ENCODE measurements at regions not wholly inside any gene's neighbourhood (a gene's known extent, or its start where the extent isn't known, plus 50 kb on each side); places are given as distances from the start of the nearest gene placed in this dataset.

DNA sequence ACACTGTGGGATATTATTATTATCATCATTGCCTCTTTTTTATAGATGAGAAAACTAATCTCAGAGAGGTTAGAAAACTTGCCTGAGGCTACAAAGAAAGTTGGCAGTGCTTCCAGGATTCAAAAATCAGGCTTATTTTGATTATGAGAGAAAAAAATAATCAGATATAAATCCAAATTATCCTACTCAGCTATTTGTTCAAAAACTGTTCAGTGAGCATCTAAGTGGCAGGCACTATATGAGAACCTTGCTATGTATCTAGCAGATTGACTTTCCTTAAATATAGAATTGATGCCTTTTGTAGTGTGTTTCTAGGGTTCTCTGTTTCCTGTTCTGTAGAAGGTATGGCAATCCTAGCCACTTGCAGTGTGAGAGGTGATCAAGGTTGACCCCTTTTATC lies 60.0 kb upstream of the SLC35B4 start:
- no peak overlapping the region for H3K4me3 Mint-ChIP-seq
- Histone ChIP-seq H3K4me2 (no peak overlapping the region), H3K4me3 (no peak overlapping the region), H3K4me1 (no peaks in the 10 kb centered on the region), H3K9me3 (ENCODE audit: low read depth) (no peaks in the 10 kb centered on the region), H4K20me1 (ENCODE audit: low read depth) (no peaks in the 10 kb centered on the region), H3K27me3 (no peaks in the 10 kb centered on the region), H3K9ac (no peak overlapping the region), H3K36me3 (no peaks in the 10 kb centered on the region), H3K79me2 (ENCODE audit: low read depth) (no peaks in the 10 kb centered on the region), H3F3A (ENCODE audit: low read depth) (no peaks in the 10 kb centered on the region), H3K27ac (no peak overlapping the region), H2AFZ (replicated peaks) (no peak overlapping the region)
- H3K27ac Mint-ChIP-seq = no peak overlapping the region
- peaks cover 2% of the 10 kb centered on the region for H3K9me3 Mint-ChIP-seq
- peaks cover 7% of the 10 kb centered on the region for H3K4me1 Mint-ChIP-seq
- no peak for DNase-seq (ENCODE audit: low spot score)
- peaks cover 8% of the 10 kb centered on the region for H3K27me3 Mint-ChIP-seq (ENCODE audit: insufficient read depth, low read depth)
- no peak for TF ChIP-seq EZH2 (IDR thresholded peaks at IDR 0.05)
- TF ChIP-seq EZH2phosphoT487 (IDR thresholded peaks at IDR 0.05) = no peak
- TF ChIP-seq, protein P1, sequence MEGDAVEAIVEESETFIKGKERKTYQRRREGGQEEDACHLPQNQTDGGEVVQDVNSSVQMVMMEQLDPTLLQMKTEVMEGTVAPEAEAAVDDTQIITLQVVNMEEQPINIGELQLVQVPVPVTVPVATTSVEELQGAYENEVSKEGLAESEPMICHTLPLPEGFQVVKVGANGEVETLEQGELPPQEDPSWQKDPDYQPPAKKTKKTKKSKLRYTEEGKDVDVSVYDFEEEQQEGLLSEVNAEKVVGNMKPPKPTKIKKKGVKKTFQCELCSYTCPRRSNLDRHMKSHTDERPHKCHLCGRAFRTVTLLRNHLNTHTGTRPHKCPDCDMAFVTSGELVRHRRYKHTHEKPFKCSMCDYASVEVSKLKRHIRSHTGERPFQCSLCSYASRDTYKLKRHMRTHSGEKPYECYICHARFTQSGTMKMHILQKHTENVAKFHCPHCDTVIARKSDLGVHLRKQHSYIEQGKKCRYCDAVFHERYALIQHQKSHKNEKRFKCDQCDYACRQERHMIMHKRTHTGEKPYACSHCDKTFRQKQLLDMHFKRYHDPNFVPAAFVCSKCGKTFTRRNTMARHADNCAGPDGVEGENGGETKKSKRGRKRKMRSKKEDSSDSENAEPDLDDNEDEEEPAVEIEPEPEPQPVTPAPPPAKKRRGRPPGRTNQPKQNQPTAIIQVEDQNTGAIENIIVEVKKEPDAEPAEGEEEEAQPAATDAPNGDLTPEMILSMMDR (IDR thresholded peaks at IDR 0.05) = no peak
- no peaks in the 10 kb centered on the region for H3K36me3 Mint-ChIP-seq

DNA sequence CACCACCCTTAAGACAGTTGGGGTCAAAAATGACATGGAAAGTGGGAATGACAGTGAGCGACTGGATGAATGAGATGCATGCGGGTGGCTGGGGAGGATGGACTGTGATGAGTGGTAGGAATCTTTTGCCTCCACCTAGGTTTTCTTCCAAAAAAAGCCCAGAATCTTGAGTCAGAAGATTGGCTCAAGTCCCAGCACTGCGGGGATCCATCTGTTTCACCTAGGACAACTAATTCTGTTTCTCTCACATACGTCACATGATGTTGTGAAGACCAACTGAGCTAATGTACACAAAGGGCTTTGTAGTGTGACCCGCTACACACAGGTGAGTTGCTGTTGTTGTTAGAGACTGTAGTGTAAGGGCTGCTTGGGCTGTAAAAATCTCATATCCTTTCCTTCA lies 58.5 kb upstream of the SLC35B4 start:
- Histone ChIP-seq H4K20me1 (ENCODE audit: low read depth) (no peaks in the 10 kb centered on the region), H3K9ac (no peak overlapping the region), H2AFZ (replicated peaks) (no peak overlapping the region), H3K27me3 (no peaks in the 10 kb centered on the region), H3K79me2 (ENCODE audit: low read depth) (no peaks in the 10 kb centered on the region), H3K9me3 (ENCODE audit: low read depth) (no peaks in the 10 kb centered on the region), H3K4me1 (no peaks in the 10 kb centered on the region), H3K4me3 (no peak overlapping the region), H3K36me3 (no peaks in the 10 kb centered on the region), H3K27ac (no peak overlapping the region), H3F3A (ENCODE audit: low read depth) (no peaks in the 10 kb centered on the region), H3K4me2 (no peak overlapping the region)
- H3K9me3 Mint-ChIP-seq = peaks cover 2% of the 10 kb centered on the region
- no peak overlapping the region for H3K4me3 Mint-ChIP-seq
- H3K4me1 Mint-ChIP-seq = peaks cover 12% of the 10 kb centered on the region
- no peak overlapping the region for H3K27ac Mint-ChIP-seq
- DNase-seq (ENCODE audit: low spot score) = no peak
- peaks cover 6% of the 10 kb centered on the region for H3K27me3 Mint-ChIP-seq (ENCODE audit: insufficient read depth, low read depth)
- TF ChIP-seq EZH2 (IDR thresholded peaks at IDR 0.05) (no peak), EZH2phosphoT487 (IDR thresholded peaks at IDR 0.05) (no peak)
- TF ChIP-seq, protein P1 (IDR thresholded peaks at IDR 0.05) = no peak
- no peaks in the 10 kb centered on the region for H3K36me3 Mint-ChIP-seq

DNA sequence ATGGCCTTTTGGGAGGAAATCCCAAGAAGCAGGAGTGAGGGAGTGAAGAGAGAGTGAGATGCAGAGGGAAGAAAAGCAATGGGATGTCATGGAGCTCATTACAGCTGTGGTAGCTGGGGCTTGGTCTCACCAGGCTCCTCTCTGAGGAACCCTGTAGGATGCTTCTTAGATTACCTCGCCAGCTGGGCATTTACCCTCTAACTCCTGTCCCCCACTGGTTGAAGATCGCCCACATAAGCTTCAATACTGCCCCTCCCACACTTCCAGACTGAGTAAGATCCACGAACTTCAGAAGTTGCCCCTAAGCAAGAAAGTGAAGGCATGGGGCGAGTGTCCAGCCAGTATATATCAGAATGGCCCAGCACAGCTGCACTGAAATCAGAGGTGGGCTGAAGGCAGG lies 58.1 kb upstream of the SLC35B4 start:
- Histone ChIP-seq H2AFZ (replicated peaks) (no peak overlapping the region), H3K27me3 (no peaks in the 10 kb centered on the region), H4K20me1 (ENCODE audit: low read depth) (no peaks in the 10 kb centered on the region), H3F3A (ENCODE audit: low read depth) (no peaks in the 10 kb centered on the region), H3K27ac (no peak overlapping the region), H3K36me3 (no peaks in the 10 kb centered on the region), H3K9me3 (ENCODE audit: low read depth) (no peaks in the 10 kb centered on the region), H3K4me1 (no peaks in the 10 kb centered on the region), H3K79me2 (ENCODE audit: low read depth) (no peaks in the 10 kb centered on the region), H3K4me2 (no peak overlapping the region), H3K4me3 (no peak overlapping the region), H3K9ac (no peak overlapping the region)
- Mint-ChIP-seq H3K27me3 (ENCODE audit: insufficient read depth, low read depth) (peaks cover 6% of the 10 kb centered on the region), H3K4me1 (peaks cover 12% of the 10 kb centered on the region), H3K9me3 (peaks cover 2% of the 10 kb centered on the region), H3K27ac (no peak overlapping the region), H3K36me3 (no peaks in the 10 kb centered on the region), H3K4me3 (no peak overlapping the region)
- no peak for DNase-seq (ENCODE audit: low spot score)
- TF ChIP-seq, protein P1 (IDR thresholded peaks at IDR 0.05) = no peak
- no peak for TF ChIP-seq EZH2 (IDR thresholded peaks at IDR 0.05)
- no peak for TF ChIP-seq EZH2phosphoT487 (IDR thresholded peaks at IDR 0.05)
